ENCODE measurements at regions not wholly inside any gene's neighbourhood (a gene's known extent, or its start where the extent isn't known, plus 50 kb on each side); places are given as distances from the start of the nearest gene placed in this dataset.

DNA sequence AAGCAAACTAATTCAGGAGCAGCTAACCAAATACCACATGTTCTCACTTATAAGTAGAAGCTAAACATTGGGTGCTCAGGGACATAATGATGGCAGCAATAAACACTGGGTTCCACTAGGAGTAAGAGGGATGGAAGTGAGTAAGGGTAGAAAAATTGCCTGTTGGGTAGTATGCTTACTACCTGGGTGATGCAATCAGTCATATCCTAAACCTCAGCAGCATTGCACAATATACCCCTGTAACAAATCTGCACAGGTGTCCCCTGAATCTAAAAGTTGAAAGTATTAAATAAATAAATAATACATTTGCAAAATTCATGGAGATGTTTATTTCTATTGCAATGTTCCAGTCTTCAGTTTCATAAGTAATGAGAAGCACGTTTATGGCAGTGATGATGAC, 409.8 kb upstream of the FOXG1 start:
- H3K9me3 ChIP-seq: peaks cover 0 to 27% (median 6%) of the 10 kb centered on the region in 12 donors
- 31 to 66% (median 50%) methylated on average over 1 of the region's 1 CpG for WGBS, 4 donors
- intact Hi-C loops (cut with DNase I): no loop called here

DNA sequence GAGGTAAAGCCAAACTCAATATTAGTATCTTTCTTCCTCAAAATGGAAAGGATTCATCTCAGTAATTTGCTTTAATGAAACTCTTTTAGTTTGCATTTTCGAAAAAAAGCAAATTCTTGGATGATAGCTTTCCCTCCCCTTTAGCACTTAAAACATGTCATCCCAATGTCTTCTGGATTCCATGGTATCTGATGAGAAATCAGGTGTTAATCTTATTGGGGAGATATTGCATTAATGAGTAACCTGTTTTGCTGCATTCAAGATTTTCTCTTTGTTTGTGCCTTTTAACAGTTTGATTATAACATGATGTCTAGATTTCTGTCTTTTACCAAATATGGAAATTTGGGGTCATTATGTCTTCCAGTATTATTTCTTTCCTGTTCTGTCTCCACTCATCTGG, 405.1 kb upstream of the FOXG1 start:
- DNase-seq (no peak), ATAC-seq (no peak)
- Histone ChIP-seq H3K4me3 (no peak overlapping the region), H3K9me3 (peaks cover 0 to 47% (median 10%) of the 10 kb centered on the region in 12 donors), H3K27ac (no peak overlapping the region), H3K36me3 (no peaks in the 10 kb centered on the region), H3K4me1 (no peaks in the 10 kb centered on the region), H3K27me3 (no peaks in the 10 kb centered on the region)
- 53 to 71% (median 61%) methylated on average over 1 of the region's 1 CpG for WGBS, 4 donors
- TF ChIP-seq, protein P1, sequence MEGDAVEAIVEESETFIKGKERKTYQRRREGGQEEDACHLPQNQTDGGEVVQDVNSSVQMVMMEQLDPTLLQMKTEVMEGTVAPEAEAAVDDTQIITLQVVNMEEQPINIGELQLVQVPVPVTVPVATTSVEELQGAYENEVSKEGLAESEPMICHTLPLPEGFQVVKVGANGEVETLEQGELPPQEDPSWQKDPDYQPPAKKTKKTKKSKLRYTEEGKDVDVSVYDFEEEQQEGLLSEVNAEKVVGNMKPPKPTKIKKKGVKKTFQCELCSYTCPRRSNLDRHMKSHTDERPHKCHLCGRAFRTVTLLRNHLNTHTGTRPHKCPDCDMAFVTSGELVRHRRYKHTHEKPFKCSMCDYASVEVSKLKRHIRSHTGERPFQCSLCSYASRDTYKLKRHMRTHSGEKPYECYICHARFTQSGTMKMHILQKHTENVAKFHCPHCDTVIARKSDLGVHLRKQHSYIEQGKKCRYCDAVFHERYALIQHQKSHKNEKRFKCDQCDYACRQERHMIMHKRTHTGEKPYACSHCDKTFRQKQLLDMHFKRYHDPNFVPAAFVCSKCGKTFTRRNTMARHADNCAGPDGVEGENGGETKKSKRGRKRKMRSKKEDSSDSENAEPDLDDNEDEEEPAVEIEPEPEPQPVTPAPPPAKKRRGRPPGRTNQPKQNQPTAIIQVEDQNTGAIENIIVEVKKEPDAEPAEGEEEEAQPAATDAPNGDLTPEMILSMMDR (IDR thresholded peaks at IDR 0.05): no peak
- no peak for TF ChIP-seq POLR2A (IDR thresholded peaks at IDR 0.05)
- intact Hi-C loops (cut with DNase I): loop anchor here in 1 of 10 donors (2.0 kb wide), 1 partner anchor 13 kb away; no protein-coding TSS in a partner anchor

More for the DNA sequence above, 409.8 kb upstream of the FOXG1 start:
- H3K4me3 ChIP-seq: no peak overlapping the region
- DNase-seq (no peak), ATAC-seq (no peak)
- H3K27ac ChIP-seq: no peak overlapping the region
- H3K4me1 ChIP-seq: no peaks in the 10 kb centered on the region
- H3K36me3 ChIP-seq: no peaks in the 10 kb centered on the region
- TF ChIP-seq POLR2A (IDR thresholded peaks at IDR 0.05): no peak
- TF ChIP-seq, protein P1 (IDR thresholded peaks at IDR 0.05): no peak
- H3K27me3 ChIP-seq: no peaks in the 10 kb centered on the region

DNA sequence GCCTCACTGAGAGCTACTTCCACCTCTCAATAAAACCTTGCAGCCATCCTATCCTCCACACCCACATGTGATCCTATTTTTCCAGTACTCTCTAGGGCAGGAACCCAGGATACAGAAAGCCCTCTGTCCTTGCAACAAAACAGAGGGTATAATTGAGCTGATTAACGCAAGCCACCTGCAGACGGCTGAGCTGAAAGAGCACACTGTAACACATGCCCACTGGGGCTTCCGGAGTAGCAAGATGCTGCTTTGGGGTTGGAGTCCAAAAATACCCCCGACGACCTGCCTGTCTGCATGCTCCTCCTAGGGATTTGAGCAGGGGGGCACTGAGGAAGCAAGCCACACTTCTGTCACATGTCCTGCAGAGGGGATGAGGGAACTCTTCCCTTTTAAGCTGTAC, 401.1 kb upstream of the FOXG1 start:
- peaks cover 0 to 35% (median 9%) of the 10 kb centered on the region in 12 donors for H3K9me3 ChIP-seq

DNA sequence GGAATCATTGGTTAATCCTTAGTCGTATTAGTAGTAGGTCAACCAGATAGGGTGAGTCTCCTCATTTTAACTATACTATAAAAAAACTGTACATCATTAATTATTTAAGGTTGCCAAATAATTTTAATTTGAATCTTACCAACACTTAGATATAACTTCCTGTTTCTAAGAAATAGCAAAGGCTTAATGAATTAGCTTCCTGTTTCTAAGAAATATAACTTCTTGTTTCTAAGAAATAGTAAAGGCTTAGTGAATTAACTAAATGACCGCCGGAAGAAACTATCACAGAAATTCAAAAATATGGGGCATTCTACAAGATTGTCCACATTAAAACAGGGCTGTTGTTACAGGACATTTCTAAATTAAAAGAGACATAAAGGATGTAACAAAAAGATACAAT, 392.9 kb upstream of the FOXG1 start:
- WGBS, 4 donors: 80 to 88% (median 83%) methylated on average over 3 of the region's 3 CpGs
- Histone ChIP-seq H3K4me3 (no peak overlapping the region), H3K9me3 (peaks cover 0 to 6% (median 0%) of the 10 kb centered on the region in 12 donors), H3K4me1 (no peaks in the 10 kb centered on the region), H3K27me3 (no peaks in the 10 kb centered on the region), H3K27ac (no peak overlapping the region), H3K36me3 (no peaks in the 10 kb centered on the region)
- DNase-seq (no peak), ATAC-seq (no peak)
- intact Hi-C loops (cut with DNase I): loop anchor here in 1 of 10 donors (2.0 kb wide), 1 partner anchor 13 kb away; no protein-coding TSS in a partner anchor
- TF ChIP-seq POLR2A (IDR thresholded peaks at IDR 0.05): no peak
- TF ChIP-seq, protein P1 (IDR thresholded peaks at IDR 0.05): no peak

More for the DNA sequence above, 401.1 kb upstream of the FOXG1 start:
- Histone ChIP-seq H3K27me3 (no peaks in the 10 kb centered on the region), H3K27ac (no peak overlapping the region), H3K4me1 (no peaks in the 10 kb centered on the region), H3K36me3 (no peaks in the 10 kb centered on the region), H3K4me3 (no peak overlapping the region)
- DNase-seq: no peak
- WGBS, 4 donors: 78 to 90% (median 85%) methylated on average over 5 of the region's 5 CpGs
- intact Hi-C loops (cut with DNase I): no loop called here
- no peak for ATAC-seq
- no peak for TF ChIP-seq POLR2A (IDR thresholded peaks at IDR 0.05)
- TF ChIP-seq, protein P1 (IDR thresholded peaks at IDR 0.05): no peak

All from heart left ventricle (tissue), 16 donors.